ENCODE measurements at regions not wholly inside any gene's neighbourhood (a gene's known extent, or its start where the extent isn't known, plus 50 kb on each side); places are given as distances from the start of the nearest gene placed in this dataset.

DNA sequence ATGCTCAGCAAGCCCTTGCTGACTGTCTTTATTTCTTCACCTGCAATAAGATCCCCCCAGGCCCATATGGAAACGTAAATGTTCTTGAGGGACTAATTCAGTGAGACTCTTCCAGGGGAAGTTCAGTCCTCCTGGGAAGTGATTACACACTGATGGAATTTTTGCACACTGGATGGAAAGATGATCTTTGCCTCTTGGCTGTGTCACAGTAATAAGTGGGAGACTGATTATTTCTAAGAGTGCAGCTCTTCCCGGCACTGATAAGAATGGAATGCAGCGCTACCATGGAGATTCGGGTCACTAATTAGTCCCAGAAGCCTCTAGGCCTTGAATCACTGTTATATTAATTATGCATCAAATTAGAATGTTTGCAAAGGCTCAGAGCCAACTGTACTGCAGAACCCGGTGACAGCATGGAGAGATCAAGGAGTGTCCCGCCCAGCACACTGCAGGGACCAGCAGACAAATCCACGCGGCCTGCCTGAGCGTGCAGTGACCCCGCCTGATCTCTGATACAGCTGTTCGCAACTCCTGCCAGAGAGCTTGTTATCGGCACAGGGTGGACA, 178.3 kb downstream of the SNX19 start:
- TF ChIP-seq EZH2 (IDR thresholded peaks at IDR 0.05) (no peak), POLR2AphosphoS5 (IDR thresholded peaks at IDR 0.05; ENCODE audit: borderline replicate concordance, low read depth, low read length) (no peak), FOXP2 (optimal IDR thresholded peaks at IDR 0.05; ENCODE audit: control extremely low read depth, extremely low read length, insufficient read depth) (no peak)
